SH-SY5Y (cell line): ENCODE measurements at regions not wholly inside any gene's neighbourhood (a gene's known extent, or its start where the extent isn't known, plus 50 kb on each side); places are given as distances from the start of the nearest gene placed in this dataset.

Experiments
- GATA2 ChIP-seq: IDR thresholded peaks from 2 replicates; pipeline ENCODE4 v1.6.1; 2011; ENCODE audit warnings: mild to moderate bottlenecking, low read depth, low read length
- GATA3 ChIP-seq: IDR thresholded peaks from 2 replicates; pipeline ENCODE4 v1.6.1; 2011; ENCODE audit warnings: low read depth, mild to moderate bottlenecking, low read length, moderate library complexity

DNA sequence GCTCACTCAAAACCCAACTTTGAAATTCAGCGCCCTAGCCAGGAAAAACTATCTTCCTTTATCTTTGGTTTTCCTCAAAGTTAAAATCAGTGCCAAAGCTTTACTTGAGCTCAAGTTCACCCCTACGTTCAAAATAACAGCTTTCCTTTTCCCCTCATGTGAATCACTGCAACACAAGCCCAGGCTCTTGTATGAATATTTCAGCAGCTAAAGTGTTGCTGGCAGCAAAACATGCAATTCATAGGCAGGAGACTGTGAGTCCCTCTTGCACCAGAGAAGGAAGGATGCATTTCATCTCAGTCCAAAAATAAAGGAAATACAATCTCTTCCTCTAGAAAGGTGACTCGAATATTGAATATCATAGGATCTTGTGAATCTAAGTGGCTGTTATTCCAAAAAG is 461.3 kb upstream of the SOX11 start:
- TF ChIP-seq GATA3 (no peak), GATA2 (no peak)
